ENCODE measurements at regions not wholly inside any gene's neighbourhood (a gene's known extent, or its start where the extent isn't known, plus 50 kb on each side); places are given as distances from the start of the nearest gene placed in this dataset.
"Not testable (repeated sequence)": the region's sequence is repeated elsewhere in the genome, so short reads cannot be mapped to it uniquely, and the experiment has no call there.

GRCh38 chr4:72840166-72840565 lies 229.3 kb downstream of the COX18 start:
- H3K4me1 ChIP-seq (ENCODE audit: insufficient read depth); DNase-seq (ENCODE audit: extremely low spot score); H3K36me3 ChIP-seq (ENCODE audit: insufficient read depth); H3K4me3 ChIP-seq (ENCODE audit: low read depth, low read length); H3K27ac ChIP-seq (ENCODE audit: low read depth): not testable (repeated sequence)
- WGBS, result 53% methylated on average over 1 of the region's 1 CpG

GRCh38 chr4:72828864-72829263 lies 240.7 kb downstream of the COX18 start:
- H3K27ac ChIP-seq (ENCODE audit: low read depth), result no peak overlapping the region
- H3K36me3 ChIP-seq (ENCODE audit: insufficient read depth), result no peaks in the 10 kb centered on the region
- no peak for DNase-seq (ENCODE audit: extremely low spot score)
- 89% methylated on average over 1 of the region's 1 CpG for WGBS
- no peak overlapping the region for H3K4me3 ChIP-seq (ENCODE audit: low read depth, low read length)
- no peaks in the 10 kb centered on the region for H3K4me1 ChIP-seq (ENCODE audit: insufficient read depth)

- 77% methylated on average over 1 of the region's 1 CpG for WGBS
- no peak overlapping the region for H3K27ac ChIP-seq (ENCODE audit: low read depth)
These were observed 241.5 kb downstream of the COX18 start for GRCh38 chr4:72827968-72828367.

GRCh38 chr4:72820107-72820506 lies 249.4 kb downstream of the COX18 start:
- Histone ChIP-seq H3K4me1 (ENCODE audit: insufficient read depth) (no peaks in the 10 kb centered on the region), H3K36me3 (ENCODE audit: insufficient read depth) (no peaks in the 10 kb centered on the region), H3K4me3 (ENCODE audit: low read depth, low read length) (no peak overlapping the region), H3K27ac (ENCODE audit: low read depth) (no peak overlapping the region)
- DNase-seq (ENCODE audit: extremely low spot score), result no peak

More at GRCh38 chr4:72827968-72828367, 241.5 kb downstream of the COX18 start:
- Histone ChIP-seq H3K4me3 (ENCODE audit: low read depth, low read length) (no peak overlapping the region), H3K4me1 (ENCODE audit: insufficient read depth) (no peaks in the 10 kb centered on the region), H3K36me3 (ENCODE audit: insufficient read depth) (no peaks in the 10 kb centered on the region)
- no peak for DNase-seq (ENCODE audit: extremely low spot score)

- Histone ChIP-seq H3K4me1 (ENCODE audit: insufficient read depth) (no peaks in the 10 kb centered on the region), H3K27ac (ENCODE audit: low read depth) (no peak overlapping the region), H3K4me3 (ENCODE audit: low read depth, low read length) (no peak overlapping the region), H3K36me3 (ENCODE audit: insufficient read depth) (no peaks in the 10 kb centered on the region)
- WGBS, result 73% methylated on average over 1 of the region's 1 CpG
- DNase-seq (ENCODE audit: extremely low spot score), result no peak
These were observed 248.0 kb upstream of the ADAMTS3 start for GRCh38 chr4:72817012-72817411.

GRCh38 chr4:72814241-72814640 lies 245.2 kb upstream of the ADAMTS3 start:
- Histone ChIP-seq H3K36me3 (ENCODE audit: insufficient read depth) (no peaks in the 10 kb centered on the region), H3K27ac (ENCODE audit: low read depth) (no peak overlapping the region), H3K4me1 (ENCODE audit: insufficient read depth) (no peaks in the 10 kb centered on the region), H3K4me3 (ENCODE audit: low read depth, low read length) (no peak overlapping the region)
- WGBS, result 68% methylated on average over 1 of the region's 1 CpG
- no peak for DNase-seq (ENCODE audit: extremely low spot score)

DNA sequence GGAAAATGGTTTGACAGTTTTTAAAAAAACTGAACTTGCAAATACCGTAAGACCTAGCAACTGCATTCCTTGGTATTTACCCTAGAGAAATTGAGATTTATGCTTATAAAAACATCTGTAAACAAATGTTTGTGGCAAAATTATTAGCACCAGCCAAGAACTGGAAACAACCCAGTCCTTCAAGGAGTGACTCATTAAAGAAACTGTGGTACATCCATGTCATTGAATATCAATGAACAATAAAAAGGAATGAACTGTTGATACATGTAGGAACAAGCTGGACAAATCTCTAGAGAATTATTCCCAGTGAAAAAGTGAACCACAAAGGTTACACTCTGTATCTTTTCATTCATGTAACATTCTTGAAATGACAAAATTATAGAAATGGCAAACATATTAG lies 240.2 kb upstream of the ADAMTS3 start:
- Histone ChIP-seq H3K4me1 (ENCODE audit: insufficient read depth) (no peaks in the 10 kb centered on the region), H3K4me3 (ENCODE audit: low read depth, low read length) (no peak overlapping the region), H3K27ac (ENCODE audit: low read depth) (no peak overlapping the region), H3K36me3 (ENCODE audit: insufficient read depth) (no peaks in the 10 kb centered on the region)
- no peak for DNase-seq (ENCODE audit: extremely low spot score)
- 72% methylated on average over 1 of the region's 1 CpG for WGBS

GRCh38 chr4:72805284-72805683 lies 236.3 kb upstream of the ADAMTS3 start:
- WGBS, result 69% methylated on average over 2 of the region's 2 CpGs
- DNase-seq (ENCODE audit: extremely low spot score), result no peak
- Histone ChIP-seq H3K4me1 (ENCODE audit: insufficient read depth) (no peaks in the 10 kb centered on the region), H3K36me3 (ENCODE audit: insufficient read depth) (no peaks in the 10 kb centered on the region), H3K4me3 (ENCODE audit: low read depth, low read length) (no peak overlapping the region), H3K27ac (ENCODE audit: low read depth) (no peak overlapping the region)

- Histone ChIP-seq H3K4me3 (ENCODE audit: low read depth, low read length) (no peak overlapping the region), H3K36me3 (ENCODE audit: insufficient read depth) (no peaks in the 10 kb centered on the region), H3K27ac (ENCODE audit: low read depth) (no peak overlapping the region), H3K4me1 (ENCODE audit: insufficient read depth) (no peaks in the 10 kb centered on the region)
- DNase-seq (ENCODE audit: extremely low spot score), result no peak
- WGBS, result 79% methylated on average over 1 of the region's 1 CpG
These were observed 228.5 kb upstream of the ADAMTS3 start for GRCh38 chr4:72797486-72797885.

DNA sequence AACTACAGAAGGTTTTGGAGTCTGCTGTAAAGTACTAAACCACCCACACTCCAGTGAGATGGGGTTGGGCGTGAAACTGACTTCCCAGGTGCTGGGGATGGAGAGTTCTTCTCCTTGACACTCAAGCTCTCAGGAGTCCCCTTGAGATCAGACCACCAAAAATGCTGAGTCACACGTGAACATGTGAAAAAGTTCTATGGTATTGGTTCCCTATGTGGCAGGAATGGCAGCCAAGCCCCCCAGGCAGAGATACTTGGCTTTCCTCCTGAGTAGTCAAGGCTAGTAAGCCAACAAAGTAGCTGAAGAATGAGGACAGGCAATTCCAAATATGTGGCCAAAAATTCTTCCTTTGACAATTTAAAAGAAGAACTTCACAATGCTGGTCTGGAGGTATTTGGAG lies 222.0 kb upstream of the ADAMTS3 start:
- Histone ChIP-seq H3K27ac (ENCODE audit: low read depth) (no peak overlapping the region), H3K4me1 (ENCODE audit: insufficient read depth) (no peaks in the 10 kb centered on the region), H3K36me3 (ENCODE audit: insufficient read depth) (no peaks in the 10 kb centered on the region), H3K4me3 (ENCODE audit: low read depth, low read length) (no peak overlapping the region)
- WGBS, result 70% methylated on average over 2 of the region's 2 CpGs
- no peak for DNase-seq (ENCODE audit: extremely low spot score)

DNA sequence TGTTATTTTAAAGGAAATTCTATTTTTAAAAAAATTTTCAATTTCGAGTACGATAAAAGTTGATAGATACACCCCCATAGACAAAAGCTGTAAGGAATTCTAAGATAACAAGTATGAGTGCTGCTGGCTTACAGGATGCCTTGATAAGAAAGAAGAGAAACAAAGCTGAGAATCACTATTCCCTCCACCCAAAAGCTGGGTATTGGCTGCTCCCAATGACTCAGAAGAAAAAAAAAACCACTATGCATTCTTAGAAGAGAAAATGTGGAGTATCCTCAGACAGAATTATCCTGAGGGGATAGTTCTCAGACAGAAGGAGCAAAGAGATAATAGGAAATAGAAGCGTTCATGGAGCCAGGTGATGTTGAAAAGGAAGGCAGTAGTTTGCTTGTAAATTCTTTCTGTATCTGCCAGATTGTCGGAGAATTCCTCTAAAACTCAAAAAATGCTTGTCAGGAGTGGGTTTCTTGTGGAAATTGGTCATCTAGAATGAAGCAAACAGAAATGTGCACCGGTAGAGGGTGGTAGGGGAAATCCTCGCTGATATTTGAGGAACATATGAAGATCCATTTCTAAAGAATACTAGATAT lies 217.5 kb upstream of the ADAMTS3 start:
- Histone ChIP-seq H3K4me1 (ENCODE audit: insufficient read depth) (no peaks in the 10 kb centered on the region), H3K27ac (ENCODE audit: low read depth) (no peak overlapping the region), H3K36me3 (ENCODE audit: insufficient read depth) (no peaks in the 10 kb centered on the region), H3K4me3 (ENCODE audit: low read depth, low read length) (no peak overlapping the region)
- WGBS, result 61% methylated on average over 6 of the region's 6 CpGs
- no peak for DNase-seq (ENCODE audit: extremely low spot score)

GRCh38 chr4:72779241-72779640 lies 210.2 kb upstream of the ADAMTS3 start:
- H3K36me3 ChIP-seq (ENCODE audit: insufficient read depth), result no peaks in the 10 kb centered on the region
- WGBS, result 73% methylated on average over 4 of the region's 4 CpGs
- no peak overlapping the region for H3K4me3 ChIP-seq (ENCODE audit: low read depth, low read length)
- H3K27ac ChIP-seq (ENCODE audit: low read depth), result no peak overlapping the region
- no peaks in the 10 kb centered on the region for H3K4me1 ChIP-seq (ENCODE audit: insufficient read depth)
- no peak for DNase-seq (ENCODE audit: extremely low spot score)

GRCh38 chr4:72777436-72777835 lies 208.4 kb upstream of the ADAMTS3 start:
- WGBS, result 83% methylated on average over 6 of the region's 6 CpGs
- no peak overlapping the region for H3K27ac ChIP-seq (ENCODE audit: low read depth)

DNA sequence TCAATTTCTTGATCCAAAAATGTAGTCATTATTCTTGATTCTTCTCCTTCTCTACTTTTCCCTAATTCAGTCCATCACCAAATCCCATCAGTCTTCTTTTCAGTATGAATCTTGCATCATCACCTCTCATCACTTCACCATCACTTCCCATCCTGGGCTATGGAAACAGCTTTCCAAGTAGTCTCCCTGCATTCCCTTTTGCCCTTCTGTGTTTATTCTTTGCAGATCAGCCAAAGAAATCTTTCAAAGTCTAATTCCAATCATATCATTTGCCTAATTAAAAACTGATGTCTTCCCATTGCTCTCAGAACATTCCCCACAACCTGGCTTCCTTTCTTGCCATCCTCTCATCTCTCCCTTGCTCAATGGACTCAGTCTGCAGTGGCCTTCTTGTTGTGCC lies 201.7 kb upstream of the ADAMTS3 start:
- H3K4me1 ChIP-seq (ENCODE audit: insufficient read depth), result no peaks in the 10 kb centered on the region
- no peaks in the 10 kb centered on the region for H3K36me3 ChIP-seq (ENCODE audit: insufficient read depth)
- no peak for DNase-seq (ENCODE audit: extremely low spot score)
- H3K27ac ChIP-seq (ENCODE audit: low read depth), result no peak overlapping the region
- no peak overlapping the region for H3K4me3 ChIP-seq (ENCODE audit: low read depth, low read length)

More at GRCh38 chr4:72777436-72777835, 208.4 kb upstream of the ADAMTS3 start:
- Histone ChIP-seq H3K36me3 (ENCODE audit: insufficient read depth) (no peaks in the 10 kb centered on the region), H3K4me3 (ENCODE audit: low read depth, low read length) (no peak overlapping the region), H3K4me1 (ENCODE audit: insufficient read depth) (no peaks in the 10 kb centered on the region)
- no peak for DNase-seq (ENCODE audit: extremely low spot score)

DNA sequence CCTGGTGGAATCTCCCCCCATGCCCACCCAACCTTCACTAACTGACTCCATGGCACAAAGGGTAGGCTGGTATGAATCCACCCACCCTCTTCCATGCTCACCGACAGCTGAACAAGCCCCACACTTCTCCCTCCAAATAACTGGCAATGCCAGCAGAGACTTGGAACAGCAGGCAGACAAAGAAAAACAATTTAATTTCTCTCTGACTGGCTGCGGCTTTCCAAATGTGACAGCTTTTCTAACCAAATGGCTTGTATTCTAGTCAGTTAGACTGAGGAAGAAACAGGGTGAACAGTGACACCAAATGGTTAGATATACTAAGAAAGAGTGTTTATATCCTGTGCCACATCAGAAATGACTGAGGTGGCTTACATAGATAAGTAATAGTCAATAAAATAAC lies 199.3 kb upstream of the ADAMTS3 start:
- no peaks in the 10 kb centered on the region for H3K36me3 ChIP-seq (ENCODE audit: insufficient read depth)
- H3K27ac ChIP-seq (ENCODE audit: low read depth), result no peak overlapping the region
- WGBS, result 77% methylated on average over 2 of the region's 2 CpGs
- DNase-seq (ENCODE audit: extremely low spot score), result no peak
- no peaks in the 10 kb centered on the region for H3K4me1 ChIP-seq (ENCODE audit: insufficient read depth)
- no peak overlapping the region for H3K4me3 ChIP-seq (ENCODE audit: low read depth, low read length)

Measured in urinary bladder (tissue), 3 donors.